Peyer's patch (tissue), 4 donors: ENCODE measurements at regions not wholly inside any gene's neighbourhood (a gene's known extent, or its start where the extent isn't known, plus 50 kb on each side); places are given as distances from the start of the nearest gene placed in this dataset.

ENCODE experiments used
- POLR2A ChIP-seq, 2 donors: fragments of 450-650 bp; IDR thresholded peaks; one replicate each; pipeline ENCODE4 v1.5.1; 2017; ENCODE audit warnings: antibody characterized with exemption in 2 of 2, mild to moderate bottlenecking in 2 of 2, moderate library complexity in 2 of 2
- TF ChIP-seq, protein P1 (sequence below), 6 experiments: fragments of 450-650 bp in 4 of 6; fragments of 200-600 bp in 2 of 6; sonication (generic) in 1 of 6; IDR thresholded peaks; one replicate each; pipeline ENCODE4 v1.5.1; 2017 to 2019; ENCODE audit warnings: antibody characterized with exemption in 6 of 6, mild to moderate bottlenecking in 3 of 6, moderate library complexity in 1 of 6

DNA sequence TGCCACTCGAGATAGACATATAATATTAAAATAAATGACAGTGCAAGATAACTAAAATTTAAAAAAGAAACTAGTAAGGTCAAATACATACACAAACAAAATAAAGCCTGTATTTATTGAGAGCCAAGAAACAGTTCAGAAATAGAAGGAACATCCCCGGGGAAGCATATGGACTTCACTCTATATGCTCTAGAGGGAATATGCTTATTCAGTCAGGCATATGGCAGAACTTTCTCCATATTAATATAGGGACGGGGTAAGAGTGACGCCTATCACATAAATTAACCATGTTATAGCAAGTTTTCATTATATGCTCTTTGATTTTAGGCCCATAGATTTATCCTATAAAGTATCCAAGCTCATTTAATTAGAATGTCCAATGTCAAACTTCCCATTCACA lies 56.7 kb upstream of the EFHC2 start:
- TF ChIP-seq POLR2A (IDR thresholded peaks at IDR 0.05): no peak
- TF ChIP-seq, protein P1, sequence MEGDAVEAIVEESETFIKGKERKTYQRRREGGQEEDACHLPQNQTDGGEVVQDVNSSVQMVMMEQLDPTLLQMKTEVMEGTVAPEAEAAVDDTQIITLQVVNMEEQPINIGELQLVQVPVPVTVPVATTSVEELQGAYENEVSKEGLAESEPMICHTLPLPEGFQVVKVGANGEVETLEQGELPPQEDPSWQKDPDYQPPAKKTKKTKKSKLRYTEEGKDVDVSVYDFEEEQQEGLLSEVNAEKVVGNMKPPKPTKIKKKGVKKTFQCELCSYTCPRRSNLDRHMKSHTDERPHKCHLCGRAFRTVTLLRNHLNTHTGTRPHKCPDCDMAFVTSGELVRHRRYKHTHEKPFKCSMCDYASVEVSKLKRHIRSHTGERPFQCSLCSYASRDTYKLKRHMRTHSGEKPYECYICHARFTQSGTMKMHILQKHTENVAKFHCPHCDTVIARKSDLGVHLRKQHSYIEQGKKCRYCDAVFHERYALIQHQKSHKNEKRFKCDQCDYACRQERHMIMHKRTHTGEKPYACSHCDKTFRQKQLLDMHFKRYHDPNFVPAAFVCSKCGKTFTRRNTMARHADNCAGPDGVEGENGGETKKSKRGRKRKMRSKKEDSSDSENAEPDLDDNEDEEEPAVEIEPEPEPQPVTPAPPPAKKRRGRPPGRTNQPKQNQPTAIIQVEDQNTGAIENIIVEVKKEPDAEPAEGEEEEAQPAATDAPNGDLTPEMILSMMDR (IDR thresholded peaks at IDR 0.05): no peak
